Stimulated activated CD4-positive, alpha-beta T cell treated with anti-CD3 and anti-CD28 coated beads, TNF-alpha, amount 100 ng/mL, for 24 hours (primary cell): ENCODE measurements at regions not wholly inside any gene's neighbourhood (a gene's known extent, or its start where the extent isn't known, plus 50 kb on each side); places are given as distances from the start of the nearest gene placed in this dataset.
"Not testable (repeated sequence)": the region's sequence is repeated elsewhere in the genome, so short reads cannot be mapped to it uniquely, and the experiment has no call there.

Experiments used
- DNase-seq, 3 experiments: peaks; one replicate each; pipeline ENCODE4 v3.0.0-alpha.2; 2020; ENCODE audit warnings: low read depth in 3 of 3

GRCh38 chr9:42656789-42657188 is 473.3 kb downstream of the SPATA31A6 start:
- DNase-seq = not testable (repeated sequence)

GRCh38 chr9:42657496-42657895 is 474.0 kb downstream of the SPATA31A6 start:
- not testable (repeated sequence) for DNase-seq

GRCh38 chr9:42697146-42697545 is 513.7 kb downstream of the SPATA31A6 start:
- not testable (repeated sequence) for DNase-seq

GRCh38 chr9:42702890-42703289 is 519.4 kb downstream of the SPATA31A6 start:
- DNase-seq = not testable (repeated sequence)

GRCh38 chr9:42724841-42725835 is 541.7 kb downstream of the SPATA31A6 start:
- DNase-seq = peak in 1 of 3 experiments; percentile 15

- DNase-seq = peak in 2 of 3 experiments; percentile 11 to 54
These were observed 559.8 kb downstream of the SPATA31A6 start for GRCh38 chr9:42743030-42743814.

DNA sequence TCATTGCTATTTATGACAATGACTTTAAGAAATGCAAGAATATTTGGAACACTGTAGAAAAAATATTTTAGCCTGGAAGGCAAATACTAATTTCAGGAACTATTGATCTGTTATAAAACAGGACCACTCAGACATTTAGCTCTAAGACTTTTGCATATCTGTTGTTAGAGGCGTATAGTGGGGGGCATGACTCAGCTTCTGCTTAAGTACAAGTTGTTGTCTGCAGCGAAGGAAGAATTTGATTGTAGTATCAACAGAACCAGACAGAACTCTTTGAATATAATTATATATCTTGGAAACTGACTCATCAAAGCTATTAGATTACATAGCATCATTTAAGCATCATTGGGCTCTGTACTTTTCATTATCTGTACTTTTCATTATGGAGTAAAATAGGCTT is 573.8 kb downstream of the SPATA31A6 start:
- DNase-seq = not testable (repeated sequence)

DNA sequence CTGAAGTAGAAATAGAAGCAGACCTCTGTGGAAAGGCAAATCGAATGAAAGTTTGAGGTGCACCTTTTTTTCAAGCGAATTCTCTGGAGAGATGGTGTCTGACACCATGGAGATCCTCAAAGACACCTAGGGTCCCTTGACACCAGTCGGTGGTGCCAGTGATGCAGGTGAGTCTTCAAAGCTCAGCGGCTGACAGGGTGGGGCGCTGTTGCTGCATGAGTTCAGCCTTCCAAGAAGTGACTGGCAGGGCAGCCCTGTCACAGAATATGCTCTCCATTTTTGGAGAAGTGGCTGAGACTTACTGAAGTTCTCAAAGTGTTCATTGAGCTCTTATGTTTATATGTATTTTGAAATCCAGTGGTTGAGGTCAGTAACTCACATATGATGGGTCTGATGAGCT is 575.9 kb downstream of the SPATA31A6 start:
- DNase-seq = not testable (repeated sequence)

DNA sequence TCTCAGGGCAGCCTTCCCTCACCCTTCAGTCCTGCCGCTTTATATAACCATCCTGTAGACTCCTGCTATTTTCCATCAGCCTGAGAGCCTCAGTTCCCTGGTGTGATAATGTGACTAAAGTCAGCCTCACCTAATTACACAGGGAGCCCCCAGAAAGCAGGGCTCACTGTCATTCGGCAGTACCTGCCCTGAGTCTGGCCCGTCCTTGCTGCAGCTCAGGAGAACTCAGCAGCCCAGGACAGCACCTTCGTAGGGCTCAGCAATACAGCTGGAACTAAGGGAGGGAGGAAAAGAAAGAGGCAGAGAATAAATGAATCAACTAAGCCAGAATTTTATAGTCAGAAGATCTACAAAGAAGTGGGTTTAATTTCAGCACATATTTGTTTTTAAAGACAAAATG is 598.7 kb downstream of the SPATA31A6 start:
- not testable (repeated sequence) for DNase-seq

GRCh38 chr9:42792725-42793124 is 609.3 kb downstream of the SPATA31A6 start:
- not testable (repeated sequence) for DNase-seq

DNA sequence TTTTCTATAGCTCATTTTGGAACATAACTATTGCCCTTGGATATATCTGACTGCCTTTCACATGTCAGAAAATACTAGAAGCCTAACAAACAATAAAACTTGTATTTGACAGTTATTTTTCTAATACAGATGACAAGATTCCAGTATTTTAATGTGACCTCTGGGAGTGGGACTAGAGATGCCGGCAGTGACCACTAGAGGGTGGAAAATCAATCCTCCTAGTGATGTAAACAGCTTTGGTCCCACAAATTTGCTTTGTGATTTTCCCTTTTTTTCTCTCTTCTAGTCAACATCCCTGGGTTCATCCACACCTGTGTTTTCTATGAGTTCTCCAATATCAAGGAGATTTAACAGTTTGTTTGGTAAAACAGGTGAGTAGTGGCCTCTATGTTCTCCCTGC is 615.1 kb downstream of the SPATA31A6 start:
- not testable (repeated sequence) for DNase-seq

DNA sequence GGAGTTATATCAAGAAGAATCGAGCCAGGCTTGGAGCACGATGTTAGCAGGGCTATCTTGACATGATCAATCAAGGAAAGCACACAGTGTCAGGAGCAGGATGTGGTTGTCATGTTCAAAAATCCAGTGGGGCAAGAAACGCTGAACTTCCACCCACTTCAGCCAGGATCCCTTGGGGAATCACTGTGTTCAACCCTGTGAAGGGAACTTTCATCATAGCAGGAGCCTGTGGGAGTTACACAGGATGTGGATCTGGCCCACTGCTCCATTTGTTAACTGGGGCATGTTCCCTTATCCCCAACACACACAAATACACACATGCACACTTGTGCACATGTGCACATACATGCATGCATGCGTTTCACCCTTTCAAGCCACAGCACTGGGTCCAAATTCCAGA is 619.3 kb downstream of the SPATA31A6 start:
- not testable (repeated sequence) for DNase-seq

- not testable (repeated sequence) for DNase-seq
These were observed 623.2 kb downstream of the SPATA31A6 start for GRCh38 chr9:42806674-42807073.

GRCh38 chr9:42821468-42821867 is 638.0 kb downstream of the SPATA31A6 start:
- DNase-seq = not testable (repeated sequence)

- not testable (repeated sequence) for DNase-seq
These were observed 664.7 kb downstream of the SPATA31A6 start for GRCh38 chr9:42848156-42848555.

- not testable (repeated sequence) for DNase-seq
These were observed 667.6 kb downstream of the SPATA31A6 start for GRCh38 chr9:42850896-42851693.

GRCh38 chr9:42851701-42852100 is 668.2 kb downstream of the SPATA31A6 start:
- not testable (repeated sequence) for DNase-seq

DNA sequence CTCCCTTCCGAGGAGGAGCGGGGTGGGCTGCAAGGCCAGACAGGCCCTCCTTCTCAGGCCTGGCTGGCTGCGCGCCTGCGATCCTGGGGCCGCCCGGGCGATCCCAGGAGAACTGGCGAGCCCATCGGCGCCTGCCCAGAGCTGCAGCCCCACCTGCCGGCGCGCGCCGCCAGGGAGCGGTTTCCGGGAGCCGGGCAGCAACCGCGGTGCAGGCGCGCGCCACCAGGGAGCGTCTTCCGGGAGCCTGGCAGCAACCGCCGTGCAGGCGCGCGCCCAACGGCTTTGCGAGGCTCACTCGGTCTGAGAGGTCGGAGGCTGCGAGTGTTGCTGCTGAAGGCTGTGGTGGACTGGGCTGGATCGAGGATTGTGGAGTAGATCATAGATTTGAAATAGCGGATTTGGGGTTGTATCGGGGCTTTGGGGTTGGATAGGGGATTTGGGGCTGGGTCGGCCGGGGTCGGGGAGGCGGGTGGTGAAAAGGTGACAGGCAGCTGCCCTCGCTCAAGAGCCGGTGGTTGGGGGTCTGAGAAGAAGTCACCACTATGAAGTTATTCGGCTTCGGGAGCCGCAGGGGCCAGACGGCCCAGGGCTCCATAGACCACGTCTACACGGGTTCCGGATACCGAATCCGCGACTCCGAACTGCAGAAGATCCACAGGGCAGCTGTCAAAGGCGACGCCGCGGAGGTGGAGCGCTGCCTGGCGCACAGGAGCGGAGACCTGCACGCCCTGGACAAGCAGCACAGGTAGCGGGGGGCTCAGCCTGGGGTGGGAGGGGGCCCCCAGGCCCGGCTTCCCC is 668.9 kb downstream of the SPATA31A6 start:
- DNase-seq = not testable (repeated sequence)

DNA sequence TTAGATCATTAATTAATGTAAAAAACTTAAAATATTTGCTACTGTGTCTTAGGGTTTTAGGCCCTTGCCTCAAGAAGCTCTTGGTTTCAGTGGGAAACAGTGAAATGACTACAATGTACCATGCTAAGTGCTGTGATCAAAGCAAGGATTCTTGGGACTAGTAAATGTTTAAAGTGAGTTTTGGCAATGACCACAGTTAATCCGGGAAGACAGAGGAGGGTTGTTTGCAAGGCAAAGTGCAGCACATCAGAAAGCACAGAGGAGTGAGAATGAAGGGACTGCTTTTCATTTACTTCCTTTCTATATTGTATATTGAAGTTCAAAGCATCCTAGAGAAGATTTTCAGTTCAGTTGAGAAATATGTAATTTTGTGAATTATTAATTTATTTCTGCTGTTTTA is 676.7 kb downstream of the SPATA31A6 start:
- not testable (repeated sequence) for DNase-seq

DNA sequence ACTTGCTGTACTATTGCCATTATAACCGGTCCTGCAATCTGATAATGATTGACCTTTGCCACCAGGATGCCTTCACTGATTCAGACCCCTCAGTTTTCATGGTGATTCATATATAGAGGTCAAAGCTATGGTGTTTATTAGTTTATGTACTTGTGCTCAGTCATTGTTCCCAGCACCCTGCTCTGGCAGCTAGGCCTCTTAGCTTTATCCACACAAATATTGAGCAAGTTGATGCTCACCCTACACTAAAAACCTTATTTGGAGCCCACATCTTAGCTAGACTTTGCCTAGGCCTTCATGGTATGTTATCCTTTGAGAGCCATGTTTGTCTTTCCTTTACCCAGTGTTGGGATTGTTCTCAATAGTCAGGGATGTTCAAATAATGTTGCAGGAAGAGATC is 679.0 kb downstream of the SPATA31A6 start:
- not testable (repeated sequence) for DNase-seq
